ENCODE measurements at regions not wholly inside any gene's neighbourhood (a gene's known extent, or its start where the extent isn't known, plus 50 kb on each side); places are given as distances from the start of the nearest gene placed in this dataset.

- no peak for TF ChIP-seq CTCF (IDR thresholded peaks at IDR 0.05; ENCODE audit: partially characterized antibody, unreplicated experiment)
- Mint-ChIP-seq H3K36me3 (ENCODE audit: unreplicated experiment) (no peaks in the 10 kb centered on the region), H3K4me3 (ENCODE audit: unreplicated experiment) (no peak overlapping the region), H3K27ac (ENCODE audit: unreplicated experiment) (no peak overlapping the region), H3K9me3 (ENCODE audit: unreplicated experiment) (peaks cover 2% of the 10 kb centered on the region), H3K27me3 (ENCODE audit: unreplicated experiment) (peaks cover 5% of the 10 kb centered on the region), H3K4me1 (ENCODE audit: low read depth, unreplicated experiment) (peaks cover 9% of the 10 kb centered on the region)
- no peak for DNase-seq
Measured at GRCh38 chr2:128696421-128696820, 377.8 kb upstream of the HS6ST1 start.

GRCh38 chr2:128701418-128701817 lies 382.8 kb upstream of the HS6ST1 start:
- Mint-ChIP-seq H3K4me1 (ENCODE audit: low read depth, unreplicated experiment) (no peaks in the 10 kb centered on the region), H3K27me3 (ENCODE audit: unreplicated experiment) (peaks cover 3% of the 10 kb centered on the region), H3K9me3 (ENCODE audit: unreplicated experiment) (peaks cover 4% of the 10 kb centered on the region), H3K36me3 (ENCODE audit: unreplicated experiment) (no peaks in the 10 kb centered on the region), H3K27ac (ENCODE audit: unreplicated experiment) (no peak overlapping the region), H3K4me3 (ENCODE audit: unreplicated experiment) (no peak overlapping the region)
- DNase-seq: no peak
- TF ChIP-seq CTCF (IDR thresholded peaks at IDR 0.05; ENCODE audit: partially characterized antibody, unreplicated experiment): no peak

GRCh38 chr2:128702616-128703015 lies 383.9 kb upstream of the HS6ST1 start:
- no peaks in the 10 kb centered on the region for H3K36me3 Mint-ChIP-seq (ENCODE audit: unreplicated experiment)
- H3K9me3 Mint-ChIP-seq (ENCODE audit: unreplicated experiment): peaks cover 5% of the 10 kb centered on the region
- H3K27ac Mint-ChIP-seq (ENCODE audit: unreplicated experiment): no peak overlapping the region
- peaks cover 3% of the 10 kb centered on the region for H3K27me3 Mint-ChIP-seq (ENCODE audit: unreplicated experiment)
- no peak for TF ChIP-seq CTCF (IDR thresholded peaks at IDR 0.05; ENCODE audit: partially characterized antibody, unreplicated experiment)
- H3K4me1 Mint-ChIP-seq (ENCODE audit: low read depth, unreplicated experiment): no peaks in the 10 kb centered on the region
- no peak for DNase-seq
- H3K4me3 Mint-ChIP-seq (ENCODE audit: unreplicated experiment): no peak overlapping the region

DNA sequence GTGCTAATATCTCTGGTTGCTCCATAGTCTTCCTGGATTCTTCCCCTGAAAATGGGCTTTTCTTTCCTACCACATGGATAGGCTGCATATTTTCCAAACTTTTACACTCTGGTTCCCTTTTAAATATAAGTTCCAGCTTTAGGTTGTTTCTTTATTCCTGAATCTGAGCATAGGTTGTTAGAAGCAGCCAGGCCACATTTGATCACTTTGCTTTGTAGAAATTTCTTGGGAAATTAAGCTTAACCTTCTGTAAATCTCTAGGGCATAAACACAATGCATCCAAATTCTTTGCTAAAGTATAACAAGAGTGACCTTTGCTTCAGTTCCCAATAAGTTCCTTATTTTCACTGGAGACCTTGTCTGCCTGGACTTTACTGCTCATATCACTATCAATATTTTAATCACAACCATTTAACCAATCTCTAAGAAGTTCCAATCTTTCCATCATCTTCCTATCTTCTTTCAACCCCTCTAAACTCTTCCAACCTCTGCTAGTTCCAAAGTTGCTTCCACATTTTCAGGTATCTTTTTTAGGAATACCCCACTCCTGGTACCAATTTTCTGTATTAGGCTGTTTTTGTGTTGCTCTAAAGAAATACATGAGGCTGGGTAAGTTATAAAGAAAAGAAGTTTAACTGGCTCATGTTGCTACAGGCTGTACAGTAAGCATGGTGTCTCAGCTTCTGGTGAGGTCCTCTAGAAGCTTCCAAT lies 389.6 kb upstream of the HS6ST1 start:
- H3K4me3 Mint-ChIP-seq (ENCODE audit: unreplicated experiment): no peak overlapping the region
- TF ChIP-seq CTCF (IDR thresholded peaks at IDR 0.05; ENCODE audit: partially characterized antibody, unreplicated experiment): no peak

DNA sequence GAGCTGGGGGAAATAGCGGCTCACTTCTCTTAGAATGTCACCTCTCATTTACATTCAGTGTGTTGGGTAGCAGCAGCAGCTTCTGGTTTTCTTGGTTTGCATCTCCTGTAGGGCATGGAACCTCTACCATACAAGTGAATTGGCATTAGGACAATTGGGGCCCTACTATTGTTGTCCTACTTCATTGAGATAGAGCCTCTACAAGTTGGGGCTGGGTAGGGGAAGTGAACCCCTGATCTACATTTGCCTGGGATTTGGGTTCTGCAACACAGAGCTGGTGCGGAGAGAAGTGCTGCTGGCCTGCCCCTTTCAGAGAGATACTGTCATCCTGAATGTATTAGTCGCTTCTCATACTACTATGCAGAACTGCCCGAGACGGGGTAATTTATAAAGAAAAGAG lies 391.6 kb upstream of the HS6ST1 start:
- peaks cover 7% of the 10 kb centered on the region for H3K4me1 Mint-ChIP-seq (ENCODE audit: low read depth, unreplicated experiment)
- H3K27ac Mint-ChIP-seq (ENCODE audit: unreplicated experiment): no peak overlapping the region
- H3K4me3 Mint-ChIP-seq (ENCODE audit: unreplicated experiment): no peak overlapping the region
- peaks cover 4% of the 10 kb centered on the region for H3K27me3 Mint-ChIP-seq (ENCODE audit: unreplicated experiment)
- no peak for DNase-seq
- peaks cover 9% of the 10 kb centered on the region for H3K9me3 Mint-ChIP-seq (ENCODE audit: unreplicated experiment)
- TF ChIP-seq CTCF (IDR thresholded peaks at IDR 0.05; ENCODE audit: partially characterized antibody, unreplicated experiment): no peak
- peaks cover 21% of the 10 kb centered on the region for H3K36me3 Mint-ChIP-seq (ENCODE audit: unreplicated experiment)

More for the DNA sequence above, 389.6 kb upstream of the HS6ST1 start:
- H3K36me3 Mint-ChIP-seq (ENCODE audit: unreplicated experiment): peaks cover 21% of the 10 kb centered on the region
- DNase-seq: no peak
- H3K4me1 Mint-ChIP-seq (ENCODE audit: low read depth, unreplicated experiment): no peaks in the 10 kb centered on the region
- H3K27me3 Mint-ChIP-seq (ENCODE audit: unreplicated experiment): peaks cover 4% of the 10 kb centered on the region
- peaks cover 9% of the 10 kb centered on the region for H3K9me3 Mint-ChIP-seq (ENCODE audit: unreplicated experiment)
- no peak overlapping the region for H3K27ac Mint-ChIP-seq (ENCODE audit: unreplicated experiment)

Data from glutamatergic neuron (in vitro differentiated cells).